ENCODE measurements at regions not wholly inside any gene's neighbourhood (a gene's known extent, or its start where the extent isn't known, plus 50 kb on each side); places are given as distances from the start of the nearest gene placed in this dataset.

GRCh38 chr2:63716146-63716545 lies 125.5 kb upstream of the UGP2 start:
- no peak for TF ChIP-seq REST (IDR thresholded peaks at IDR 0.05; ENCODE audit: low read depth)
- no peak for TF ChIP-seq EP300 (IDR thresholded peaks at IDR 0.05; ENCODE audit: borderline replicate concordance)

Data from Ishikawa (cell line).